Epithelial cell of proximal tubule (primary cell): ENCODE measurements at regions not wholly inside any gene's neighbourhood (a gene's known extent, or its start where the extent isn't known, plus 50 kb on each side); places are given as distances from the start of the nearest gene placed in this dataset.
"Not testable (repeated sequence)": the region's sequence is repeated elsewhere in the genome, so short reads cannot be mapped to it uniquely, and the experiment has no call there.

Source experiments
- DNase-seq: peaks from one replicate; pipeline ENCODE4 v3.0.0-alpha.2; 2011; ENCODE audit warnings: low read depth
- H3K4me3 ChIP-seq: 2 replicates; pipeline ENCODE4 v1.5.1; 2011; ENCODE audit warnings: low read depth, mild to moderate bottlenecking, low read length
- CTCF ChIP-seq: conservative IDR thresholded peaks from 2 replicates; pipeline ENCODE4 v1.5.1; 2012; ENCODE audit warnings: low read depth, mild to moderate bottlenecking, low read length

GRCh38 chr11:22458161-22458560 lies 120.0 kb downstream of the SLC17A6 start:
- TF ChIP-seq CTCF: no peak
- no peak overlapping the region for H3K4me3 ChIP-seq
- DNase-seq: no peak

- H3K4me3 ChIP-seq: no peak overlapping the region
- no peak for TF ChIP-seq CTCF
- DNase-seq: no peak
Observed at GRCh38 chr11:22456993-22457762, 119.0 kb downstream of the SLC17A6 start.

GRCh38 chr11:22454461-22455090 lies 116.4 kb downstream of the SLC17A6 start:
- no peak for TF ChIP-seq CTCF
- no peak overlapping the region for H3K4me3 ChIP-seq
- DNase-seq: no peak

- no peak for DNase-seq
- TF ChIP-seq CTCF: no peak
- no peak overlapping the region for H3K4me3 ChIP-seq
Observed at GRCh38 chr11:22449441-22449840, 111.3 kb downstream of the SLC17A6 start.

GRCh38 chr11:22444076-22444475 lies 105.9 kb downstream of the SLC17A6 start:
- TF ChIP-seq CTCF: no peak
- no peak overlapping the region for H3K4me3 ChIP-seq

GRCh38 chr11:22441831-22442230 lies 103.7 kb downstream of the SLC17A6 start:
- H3K4me3 ChIP-seq: no peak overlapping the region
- no peak for DNase-seq
- TF ChIP-seq CTCF: no peak

More at GRCh38 chr11:22444076-22444475, 105.9 kb downstream of the SLC17A6 start:
- DNase-seq: no peak

GRCh38 chr11:22435582-22435981 lies 97.4 kb downstream of the SLC17A6 start:
- not testable (repeated sequence) for DNase-seq, H3K4me3 ChIP-seq
